HEK293 (cell line): ENCODE measurements at regions not wholly inside any gene's neighbourhood (a gene's known extent, or its start where the extent isn't known, plus 50 kb on each side); places are given as distances from the start of the nearest gene placed in this dataset.

Experiments
- CTCF ChIA-PET: fragments of 350-600 bp; formaldehyde crosslinking; extraction: SDS; loops from one replicate; lab custom pipeline; 2021; ENCODE audit warnings: antibody characterized with exemption; lab: Yijun Ruan, JAX
- POLR2A ChIA-PET: fragments of 300-600 bp; formaldehyde crosslinking; extraction: SDS; loops from one replicate; lab custom pipeline; 2020; ENCODE audit warnings: antibody characterized with exemption, inconsistent platforms; lab: Yijun Ruan, JAX
- H3K27ac ChIP-seq: fragments of 200-500 bp; sonication (Bioruptor generic); 2 replicates; pipeline ENCODE4 v1.5.1; 2014; ENCODE audit warnings: low read depth, low read length, control low read depth, inconsistent platforms; ENCODE audit errors: extremely low read depth
- H3K36me3 ChIP-seq, 2 experiments: fragments of 200-500 bp in 1 of 2; sonication (Bioruptor generic) in 1 of 2; 1 replicate in 1 of 2; 2 replicates in 1 of 2; pipeline ENCODE4 v1.5.1; 2014 to 2017; ENCODE audit warnings: inconsistent platforms in 2 of 2, low read length in 2 of 2; ENCODE audit not compliant: control insufficient read depth in 2 of 2, insufficient read depth in 1 of 2
- H3K4me1 ChIP-seq: fragments of 200-500 bp; sonication (Bioruptor generic); 2 replicates; pipeline ENCODE4 v1.5.1; 2014; ENCODE audit warnings: mild to moderate bottlenecking, low read length, inconsistent platforms; ENCODE audit not compliant: control insufficient read depth, insufficient read depth
- H3K4me3 ChIP-seq: 2 replicates; pipeline ENCODE4 v1.5.1; 2011; ENCODE audit warnings: low read depth, mild to moderate bottlenecking, control low read depth, low read length, moderate library complexity
- H3K9me3 ChIP-seq: fragments of 200-500 bp; sonication (Bioruptor generic); 2 replicates; pipeline ENCODE4 v1.5.1; 2014; ENCODE audit warnings: low read depth, low read length, inconsistent platforms; ENCODE audit not compliant: control insufficient read depth, insufficient read depth
- BCL11B ChIP-seq: fragments of 450-650 bp; formaldehyde crosslinking; IDR thresholded peaks from 2 replicates; pipeline ENCODE4 v1.5.1; 2016; ENCODE audit warnings: low read depth, missing biosample characterization, missing genetic modification characterization
- BCL6B ChIP-seq: fragments of 450-650 bp; formaldehyde crosslinking; IDR thresholded peaks from 2 replicates; pipeline ENCODE4 v1.5.1; 2017; ENCODE audit warnings: missing biosample characterization, missing genetic modification characterization
- GLIS2 ChIP-seq: fragments of 450-650 bp; formaldehyde crosslinking; IDR thresholded peaks from 2 replicates; pipeline ENCODE4 v1.5.1; 2016; ENCODE audit warnings: missing biosample characterization, missing genetic modification characterization
- KLF7 ChIP-seq: fragments of 450-650 bp; formaldehyde crosslinking; IDR thresholded peaks from 2 replicates; pipeline ENCODE4 v1.5.1; 2016; ENCODE audit warnings: missing biosample characterization, missing genetic modification characterization, borderline replicate concordance
- ZFP41 ChIP-seq: fragments of 450-650 bp; formaldehyde crosslinking; IDR thresholded peaks from 2 replicates; pipeline ENCODE4 v1.5.1; 2016; ENCODE audit warnings: missing biosample characterization, missing genetic modification characterization, borderline replicate concordance
- ZNF112 ChIP-seq: fragments of 450-650 bp; formaldehyde crosslinking; IDR thresholded peaks from 2 replicates; pipeline ENCODE4 v1.5.0; 2017; ENCODE audit warnings: missing biosample characterization, missing genetic modification characterization
- ZNF155 ChIP-seq: fragments of 450-650 bp; formaldehyde crosslinking; IDR thresholded peaks from 2 replicates; pipeline ENCODE4 v1.5.1; 2016; ENCODE audit warnings: missing biosample characterization, missing genetic modification characterization
- ZNF157 ChIP-seq: fragments of 450-650 bp; formaldehyde crosslinking; IDR thresholded peaks from 2 replicates; pipeline ENCODE4 v1.5.1; 2016; ENCODE audit warnings: missing biosample characterization, missing genetic modification characterization
- ZNF169 ChIP-seq: fragments of 450-650 bp; formaldehyde crosslinking; IDR thresholded peaks from 2 replicates; pipeline ENCODE4 v1.5.1; 2016; ENCODE audit warnings: missing biosample characterization, missing genetic modification characterization
- ZNF248 ChIP-seq: fragments of 450-650 bp; formaldehyde crosslinking; IDR thresholded peaks from 2 replicates; pipeline ENCODE4 v1.5.1; 2017; ENCODE audit warnings: missing biosample characterization, missing genetic modification characterization
- ZNF266 ChIP-seq: fragments of 450-650 bp; formaldehyde crosslinking; IDR thresholded peaks from 2 replicates; pipeline ENCODE4 v1.5.1; 2016; ENCODE audit warnings: missing biosample characterization, missing genetic modification characterization, low read depth
- ZNF280C ChIP-seq: fragments of 450-650 bp; formaldehyde crosslinking; IDR thresholded peaks from 2 replicates; pipeline ENCODE4 v1.5.1; 2016; ENCODE audit warnings: missing biosample characterization, missing genetic modification characterization
- ZNF324 ChIP-seq: fragments of 450-650 bp; formaldehyde crosslinking; IDR thresholded peaks from 2 replicates; pipeline ENCODE4 v1.5.1; 2016; ENCODE audit warnings: missing biosample characterization, missing genetic modification characterization
- ZNF513 ChIP-seq: fragments of 450-650 bp; IDR thresholded peaks from 2 replicates; pipeline ENCODE4 v1.5.1; 2018; ENCODE audit warnings: missing biosample characterization, missing genetic modification characterization
- ZNF544 ChIP-seq: fragments of 450-650 bp; formaldehyde crosslinking; IDR thresholded peaks from 2 replicates; pipeline ENCODE4 v1.5.0; 2017; ENCODE audit warnings: missing biosample characterization, missing genetic modification characterization
- ZNF76 ChIP-seq: fragments of 450-650 bp; formaldehyde crosslinking; IDR thresholded peaks from 2 replicates; pipeline ENCODE4; 2016; ENCODE audit warnings: low read depth, missing biosample characterization, missing genetic modification characterization, borderline replicate concordance
- ZNF785 ChIP-seq: fragments of 450-650 bp; formaldehyde crosslinking; IDR thresholded peaks from 2 replicates; pipeline ENCODE4 v1.5.1; 2016; ENCODE audit warnings: missing biosample characterization, missing genetic modification characterization
- ZNF843 ChIP-seq: fragments of 450-650 bp; formaldehyde crosslinking; IDR thresholded peaks from 2 replicates; pipeline ENCODE4 v1.5.1; 2016; ENCODE audit warnings: missing biosample characterization, missing genetic modification characterization

GRCh38 chr15:94894056-94894455, 662.7 kb downstream of the MCTP2 start (continued):
- TF ChIP-seq ZNF157 (tag by site-specific recombination) (no peak), ZNF266 (tag by site-specific recombination) (no peak), BCL6B (tag by site-specific recombination) (no peak), GLIS2 (no peak), ZNF169 (tag by site-specific recombination) (no peak)

DNA sequence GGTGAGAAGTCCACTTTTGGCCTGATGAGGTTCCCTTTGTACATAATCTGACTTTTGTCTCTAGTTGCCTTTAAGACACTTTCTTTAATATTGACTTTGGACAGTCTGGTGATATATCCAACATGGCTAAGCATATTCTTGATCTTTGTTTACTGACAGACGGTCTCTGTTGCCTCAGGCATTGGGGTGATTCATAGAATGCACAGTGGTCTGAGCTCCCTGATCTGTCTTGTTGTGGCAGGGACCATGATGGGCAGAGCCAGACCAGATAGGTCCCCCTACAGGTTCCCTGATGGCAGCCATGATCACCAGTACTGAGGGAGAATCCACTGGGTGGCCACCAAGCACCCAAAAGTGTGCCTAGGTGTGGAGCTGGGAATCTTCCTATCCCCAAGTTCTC, 678.1 kb downstream of the MCTP2 start:
- TF ChIP-seq ZNF280C (no peak), ZNF248 (tag by site-specific recombination) (no peak), ZNF324 (tag by site-specific recombination) (no peak), KLF7 (no peak), ZFP41 (no peak)
- H3K9me3 ChIP-seq, result no peaks in the 10 kb centered on the region
- H3K36me3 ChIP-seq, result no peaks in the 10 kb centered on the region
- ChIA-PET CTCF (interaction anchor here (1.2 kb wide), 1 partner anchor 352 kb away, joined by 3 read pairs; no protein-coding TSS in a partner anchor), POLR2A (no interaction called here)
- no peaks in the 10 kb centered on the region for H3K4me1 ChIP-seq
- no peak overlapping the region for H3K4me3 ChIP-seq
- no peak overlapping the region for H3K27ac ChIP-seq

DNA sequence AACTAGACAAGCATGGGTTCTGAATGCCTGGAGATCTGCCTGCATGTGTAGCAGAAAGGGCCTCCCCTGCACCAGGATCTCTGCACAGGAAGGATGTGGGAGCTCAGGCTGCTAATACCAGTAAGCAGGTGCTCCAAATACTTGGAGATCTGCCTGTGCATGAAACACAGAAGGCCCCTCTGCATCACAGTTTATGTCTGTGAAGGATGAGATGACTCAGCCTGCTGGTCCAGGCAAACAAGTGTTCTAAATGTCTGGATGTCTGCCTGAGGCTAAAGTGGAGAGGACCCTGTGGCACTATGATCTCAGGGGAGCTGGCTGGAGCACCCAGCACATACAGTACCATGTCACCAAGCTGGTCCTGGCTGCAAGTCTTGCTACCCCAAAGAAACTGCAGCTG, 678.8 kb downstream of the MCTP2 start:
- Histone ChIP-seq H3K9me3 (no peaks in the 10 kb centered on the region), H3K4me3 (no peak overlapping the region), H3K36me3 (no peaks in the 10 kb centered on the region), H3K4me1 (no peaks in the 10 kb centered on the region), H3K27ac (no peak overlapping the region)
- ChIA-PET POLR2A (no interaction called here), CTCF (interaction anchor here (0.6 to 1.2 kb wide), 2 partner anchors 353 to 689 kb away, joined by 3 read pairs; no protein-coding TSS in a partner anchor)
- no peak for TF ChIP-seq BCL11B (tag by site-specific recombination)
- TF ChIP-seq ZNF843 (tag by site-specific recombination), result no peak
- no peak for TF ChIP-seq ZNF155 (tag by site-specific recombination)
- no peak for TF ChIP-seq ZNF76 (tag by site-specific recombination)
- TF ChIP-seq ZNF785 (tag by site-specific recombination), result no peak
- no peak for TF ChIP-seq ZNF544 (tag by site-specific recombination)
- no peak for TF ChIP-seq ZNF513 (tag by site-specific recombination)
- no peak for TF ChIP-seq ZNF112
- no peak for TF ChIP-seq ZNF280C
